GM13976 (cell line): ENCODE measurements at regions not wholly inside any gene's neighbourhood (a gene's known extent, or its start where the extent isn't known, plus 50 kb on each side); places are given as distances from the start of the nearest gene placed in this dataset.

Experiments used
- DNase-seq: peaks from one replicate; pipeline ENCODE4 v3.0.0; 2012; ENCODE audit warnings: low spot score
- CTCF ChIP-seq: IDR thresholded peaks from 2 replicates; pipeline ENCODE4 v1.5.1; 2012; ENCODE audit warnings: borderline replicate concordance, mild to moderate bottlenecking; ENCODE audit not compliant: insufficient read depth; ENCODE audit errors: extremely low read depth, missing control alignments, control extremely low read depth
- in situ Hi-C: fragments of 300-500 bp; cut with MboI; formaldehyde crosslinking; loops from one replicate; pipeline ENCODE4 v1.12.0; 2022; ENCODE audit warnings: low sequenced_read_pairs, mixed read lengths, inconsistent platforms; ENCODE audit not compliant: unreplicated experiment

- no peak for TF ChIP-seq CTCF
- no peak for DNase-seq
- in situ Hi-C loops: no loop called here
Measured at GRCh38 chr2:238711346-238711745, 136.5 kb upstream of the TWIST2 start.

- DNase-seq: no peak
- in situ Hi-C loops: no loop called here
- no peak for TF ChIP-seq CTCF
Measured at GRCh38 chr2:238712011-238712410, 135.9 kb upstream of the TWIST2 start.

GRCh38 chr2:238713198-238713826, 134.6 kb upstream of the TWIST2 start:
- no peak for DNase-seq
- no peak for TF ChIP-seq CTCF
- in situ Hi-C loops: no loop called here

- no peak for TF ChIP-seq CTCF
- no peak for DNase-seq
- in situ Hi-C loops: no loop called here
Measured at GRCh38 chr2:238714038-238714528, 133.8 kb upstream of the TWIST2 start.

- in situ Hi-C loops: no loop called here
- no peak for DNase-seq
- no peak for TF ChIP-seq CTCF
Measured at GRCh38 chr2:238716171-238716570, 131.7 kb upstream of the TWIST2 start.

GRCh38 chr2:238716585-238716984, 131.3 kb upstream of the TWIST2 start:
- in situ Hi-C loops: no loop called here
- TF ChIP-seq CTCF: no peak
- no peak for DNase-seq

- TF ChIP-seq CTCF: no peak
- no peak for DNase-seq
- in situ Hi-C loops: no loop called here
Measured at GRCh38 chr2:238717084-238717483, 130.8 kb upstream of the TWIST2 start.
